ENCODE measurements at regions not wholly inside any gene's neighbourhood (a gene's known extent, or its start where the extent isn't known, plus 50 kb on each side); places are given as distances from the start of the nearest gene placed in this dataset.

- no peak for TF ChIP-seq CTCF (IDR thresholded peaks at IDR 0.05; ENCODE audit: insufficient read depth, low read length, poor library complexity, severe bottlenecking)
- TF ChIP-seq EZH2phosphoT487 (conservative IDR thresholded peaks at IDR 0.05; ENCODE audit: low read length) = no peak
Observed at GRCh38 chr1:80918380-80918779, 882.4 kb upstream of the ADGRL2 start.

All from SU-DHL-6 (cell line).